Calu3 (cell line): ENCODE measurements at regions not wholly inside any gene's neighbourhood (a gene's known extent, or its start where the extent isn't known, plus 50 kb on each side); places are given as distances from the start of the nearest gene placed in this dataset.
A peak's percentile ranks its signal among the peaks of the same experiment; 100 is the strongest.

Source experiments
- BruUV-seq: library from RNA; stranded (reverse); fragments of 400-500 nt; replicated peaks from 2 replicates; lab custom pipeline; 2021; lab: Mats Ljungman, UMichigan
- CTCF ChIA-PET: fragments of 300-600 bp; sonication (Branson Sonifier 250); formaldehyde crosslinking; loops from one replicate; lab custom pipeline; 2022; ENCODE audit warnings: antibody characterized with exemption; lab: Charles Lee
- DNase-seq: peaks from one replicate; pipeline ENCODE4 v3.0.0; 2022
- H3K27ac Mint-ChIP-seq: one replicate; pipeline ENCODE4 v1.8.0; 2022; ENCODE audit warnings: mixed read lengths; ENCODE audit not compliant: unreplicated experiment
- H3K27me3 Mint-ChIP-seq: one replicate; pipeline ENCODE4 v1.8.0; 2022; ENCODE audit warnings: mixed read lengths; ENCODE audit not compliant: unreplicated experiment
- H3K36me3 Mint-ChIP-seq: one replicate; pipeline ENCODE4 v1.8.0; 2022; ENCODE audit warnings: mild to moderate bottlenecking, moderate library complexity, mixed read lengths; ENCODE audit not compliant: insufficient read depth, unreplicated experiment
- H3K4me1 Mint-ChIP-seq: one replicate; pipeline ENCODE4 v1.8.0; 2022; ENCODE audit warnings: mild to moderate bottlenecking, low read depth, mixed read lengths; ENCODE audit not compliant: unreplicated experiment
- H3K4me3 Mint-ChIP-seq: one replicate; pipeline ENCODE4 v1.8.0; 2022; ENCODE audit warnings: mild to moderate bottlenecking, low read depth, moderate library complexity, mixed read lengths; ENCODE audit not compliant: unreplicated experiment
- H3K9me3 Mint-ChIP-seq: one replicate; pipeline ENCODE4 v1.8.0; 2022; ENCODE audit warnings: low read depth, mixed read lengths; ENCODE audit not compliant: unreplicated experiment
- CTCF ChIP-seq: fragments of 200-600 bp; IDR thresholded peaks from one replicate; pipeline ENCODE4 v1.8.0; 2022; ENCODE audit warnings: antibody characterized with exemption; ENCODE audit not compliant: unreplicated experiment
- intact Hi-C: fragments of 100-400 bp; cut with micrococcal nuclease; formaldehyde crosslinking; loops from one replicate; pipeline ENCODE4 v1.10.0; 2022; ENCODE audit not compliant: unreplicated experiment

GRCh38 chr5:87781976-87782375 lies 369.2 kb upstream of the CCNH start:
- no peaks in the 10 kb centered on the region for H3K27me3 Mint-ChIP-seq
- H3K27ac Mint-ChIP-seq, result no peak overlapping the region
- H3K4me1 Mint-ChIP-seq, result peaks cover 19% of the 10 kb centered on the region
- no peaks in the 10 kb centered on the region for H3K36me3 Mint-ChIP-seq
- BruUV-seq, result no TSS peak
- H3K4me3 Mint-ChIP-seq, result no peak overlapping the region
- no peaks in the 10 kb centered on the region for H3K9me3 Mint-ChIP-seq
- intact Hi-C loops, result loop anchor here (1.0 to 10.0 kb wide), 7 partner anchors 140 to 942 kb away; partner anchors contain the start of gene TMEM161B
- no peak for DNase-seq
- CTCF ChIA-PET, result interaction anchor here (0.7 to 5.2 kb wide), 11 partner anchors 63 to 942 kb away, joined by 3 to 44 read pairs (median 5); no protein-coding TSS in a partner anchor
- TF ChIP-seq CTCF, result no peak

GRCh38 chr5:87780831-87781760 lies 368.4 kb upstream of the CCNH start:
- H3K27ac Mint-ChIP-seq, result no peak overlapping the region
- H3K36me3 Mint-ChIP-seq, result no peaks in the 10 kb centered on the region
- intact Hi-C loops, result loop anchor here (1.0 to 10.0 kb wide), 7 partner anchors 141 to 943 kb away; partner anchors contain the start of gene TMEM161B
- H3K4me3 Mint-ChIP-seq, result no peak overlapping the region
- CTCF ChIA-PET, result interaction anchor here (0.6 to 5.2 kb wide), 21 partner anchors 11 to 1599 kb away, joined by 3 to 44 read pairs (median 5); no protein-coding TSS in a partner anchor
- TF ChIP-seq CTCF, result peak; percentile 90
- DNase-seq, result peak; percentile 83
- H3K4me1 Mint-ChIP-seq, result peaks cover 26% of the 10 kb centered on the region
- H3K27me3 Mint-ChIP-seq, result no peaks in the 10 kb centered on the region
- BruUV-seq, result no TSS peak
- no peaks in the 10 kb centered on the region for H3K9me3 Mint-ChIP-seq

- intact Hi-C loops, result no loop called here
These were observed 366.1 kb upstream of the CCNH start for GRCh38 chr5:87778876-87779275.

GRCh38 chr5:87777877-87778276 lies 365.1 kb upstream of the CCNH start:
- no peak for DNase-seq
- BruUV-seq, result no TSS peak
- Mint-ChIP-seq H3K36me3 (no peaks in the 10 kb centered on the region), H3K27ac (no peak overlapping the region), H3K4me3 (no peak overlapping the region), H3K9me3 (no peaks in the 10 kb centered on the region), H3K4me1 (peaks cover 26% of the 10 kb centered on the region), H3K27me3 (no peaks in the 10 kb centered on the region)
- intact Hi-C loops, result no loop called here
- CTCF ChIA-PET, result interaction anchor here (5.2 kb wide), 1 partner anchor 946 kb away, joined by 44 read pairs; no protein-coding TSS in a partner anchor
- TF ChIP-seq CTCF, result no peak

More at GRCh38 chr5:87778876-87779275, 366.1 kb upstream of the CCNH start:
- no peaks in the 10 kb centered on the region for H3K27me3 Mint-ChIP-seq
- H3K36me3 Mint-ChIP-seq, result no peaks in the 10 kb centered on the region
- no peak for TF ChIP-seq CTCF
- H3K27ac Mint-ChIP-seq, result no peak overlapping the region
- no peak overlapping the region for H3K4me3 Mint-ChIP-seq
- BruUV-seq, result no TSS peak
- no peaks in the 10 kb centered on the region for H3K9me3 Mint-ChIP-seq
- DNase-seq, result no peak
- CTCF ChIA-PET, result interaction anchor here (5.2 kb wide), 1 partner anchor 945 kb away, joined by 44 read pairs; no protein-coding TSS in a partner anchor
- peaks cover 26% of the 10 kb centered on the region for H3K4me1 Mint-ChIP-seq
